Left renal cortex interstitium (tissue), 4 donors: ENCODE measurements at regions not wholly inside any gene's neighbourhood (a gene's known extent, or its start where the extent isn't known, plus 50 kb on each side); places are given as distances from the start of the nearest gene placed in this dataset.
"Not testable (repeated sequence)": the region's sequence is repeated elsewhere in the genome, so short reads cannot be mapped to it uniquely, and the experiment has no call there.

Experiments
- DNase-seq, 4 donors: peaks; one replicate each; pipeline ENCODE4 v3.0.0-alpha.2; 2013; ENCODE audit warnings: low read depth in 4 of 4, low spot score in 2 of 4, missing footprints in 1 of 4

DNA sequence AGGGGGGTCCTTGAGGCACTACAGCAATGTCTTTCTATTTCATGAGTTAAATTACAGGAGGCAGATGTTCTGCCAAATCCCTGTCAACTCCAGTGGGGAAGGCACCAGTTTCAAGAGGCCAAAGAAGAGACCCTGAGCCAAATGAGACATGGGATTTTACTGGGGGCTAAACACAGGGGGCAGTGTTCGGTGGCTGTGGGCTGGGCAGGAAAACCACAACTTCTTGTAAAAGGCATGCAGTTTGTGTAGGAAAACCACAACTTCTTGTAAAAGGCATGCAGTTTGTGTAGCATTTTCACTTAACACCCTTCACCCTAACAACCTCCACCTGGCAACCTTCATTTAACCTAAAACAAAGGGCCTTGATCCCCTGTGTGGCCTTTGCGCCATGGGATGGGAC lies 61.0 kb downstream of the POLR2M start:
- DNase-seq = no peak

DNA sequence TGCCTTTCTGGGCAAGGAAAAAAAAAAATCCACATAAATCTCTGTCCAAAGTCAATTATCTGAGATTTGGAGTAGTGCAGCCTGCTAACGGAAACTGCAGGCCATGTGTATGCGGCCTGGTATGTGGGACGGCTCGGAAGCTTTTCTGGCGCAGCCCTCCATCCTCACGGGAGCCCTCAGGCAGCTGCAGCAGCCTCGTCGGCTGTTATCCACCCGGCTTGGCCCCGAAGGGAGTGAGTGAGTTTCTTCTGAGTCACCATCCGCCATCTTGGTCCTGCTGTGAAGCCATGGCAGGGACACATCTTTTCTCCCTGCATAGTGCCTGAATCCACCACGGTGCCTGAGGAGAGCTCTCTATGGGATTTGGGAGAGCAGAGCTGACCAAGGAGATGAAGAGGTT lies 62.8 kb downstream of the POLR2M start:
- DNase-seq = no peak

DNA sequence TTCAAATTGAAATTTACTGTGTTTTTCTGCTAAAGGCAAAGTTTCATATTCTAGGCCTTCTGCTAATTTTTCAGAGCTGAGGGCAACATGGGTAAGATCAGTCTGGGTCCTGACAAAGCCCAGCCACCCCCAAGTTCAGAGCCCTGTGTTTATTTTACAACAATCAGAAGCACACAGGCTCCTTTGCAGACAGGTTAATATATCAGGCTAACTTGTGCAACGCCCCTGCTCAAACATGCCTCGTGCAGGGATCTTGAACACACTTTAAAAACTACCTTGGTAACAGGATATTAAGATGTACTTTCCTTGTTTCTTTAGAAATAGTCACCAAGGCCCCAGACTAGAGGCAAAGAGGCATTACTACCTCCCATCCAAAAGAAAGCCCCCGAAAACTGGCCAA lies 64.0 kb downstream of the POLR2M start:
- no peak for DNase-seq

DNA sequence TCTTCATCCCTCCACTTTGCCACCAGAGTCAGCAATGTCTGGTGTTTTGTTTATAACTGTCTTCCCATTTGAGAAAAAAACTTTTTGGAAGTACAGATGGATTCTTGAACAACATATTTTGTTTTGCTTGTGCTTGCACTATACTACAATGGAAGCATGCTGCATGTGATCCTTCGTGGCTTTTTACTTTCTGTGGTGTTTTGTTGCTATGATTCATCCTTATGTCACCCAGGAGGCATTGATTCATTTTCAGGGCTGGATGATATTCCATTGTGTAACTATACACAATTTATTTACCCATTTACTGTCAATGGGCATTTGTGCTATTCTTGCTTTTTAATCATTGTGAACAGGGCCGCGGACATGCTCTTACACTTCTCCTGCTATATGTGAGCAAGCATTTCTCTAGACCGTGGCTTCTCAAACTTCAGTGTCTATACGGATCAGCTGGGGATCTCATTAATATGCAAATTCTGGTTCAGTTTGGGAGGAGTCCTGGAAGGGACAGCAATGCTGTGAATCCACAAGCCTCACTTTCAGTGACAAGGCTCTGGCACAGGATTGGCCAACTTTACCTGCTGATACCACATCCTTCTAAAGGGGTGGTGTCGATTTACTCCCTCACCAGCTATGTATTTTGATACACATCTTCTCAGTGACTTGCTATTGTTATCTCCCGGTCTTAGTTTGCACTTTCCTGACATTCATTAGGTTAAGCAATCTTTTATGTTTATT lies 65.9 kb downstream of the POLR2M start:
- DNase-seq = no peak

DNA sequence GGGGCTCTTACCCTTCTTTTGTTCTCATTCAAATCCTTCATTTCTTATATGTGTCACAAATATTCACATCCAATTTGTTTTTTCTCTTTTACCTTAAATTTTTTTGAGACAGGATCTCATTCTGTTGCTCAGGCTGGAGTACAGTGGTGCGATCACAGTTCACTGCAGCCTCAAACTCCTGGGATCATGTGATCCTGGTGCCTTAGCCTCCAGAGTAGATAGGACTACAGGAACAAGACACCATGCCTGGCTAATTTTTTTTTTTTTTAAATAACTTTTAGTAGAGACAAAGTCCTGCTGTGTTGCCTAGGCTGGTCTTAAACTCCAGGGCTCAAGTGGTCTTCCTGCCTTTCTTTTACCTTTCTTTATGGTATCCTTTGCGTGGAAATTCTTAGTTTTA lies 66.5 kb downstream of the POLR2M start:
- DNase-seq = no peak

DNA sequence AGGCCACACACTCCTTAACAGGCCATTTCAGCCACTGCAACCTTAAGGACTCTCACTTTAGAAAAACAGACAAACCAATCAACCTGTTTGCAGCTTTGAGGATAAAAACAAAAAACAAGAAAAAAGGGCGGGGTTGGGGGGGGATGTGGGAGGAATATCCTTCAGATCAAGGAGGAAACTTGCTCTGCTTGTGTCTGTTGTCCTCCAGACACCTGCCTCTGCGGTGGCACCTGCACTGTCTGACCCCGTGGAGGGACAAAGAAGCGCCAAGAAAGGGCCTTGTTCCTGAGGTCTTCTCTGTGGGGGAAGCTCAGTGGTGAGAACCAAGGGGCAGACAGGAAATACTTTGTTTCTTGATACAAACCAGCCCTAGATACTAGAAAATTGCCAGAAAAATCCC lies 70.5 kb downstream of the POLR2M start:
- DNase-seq = no peak

DNA sequence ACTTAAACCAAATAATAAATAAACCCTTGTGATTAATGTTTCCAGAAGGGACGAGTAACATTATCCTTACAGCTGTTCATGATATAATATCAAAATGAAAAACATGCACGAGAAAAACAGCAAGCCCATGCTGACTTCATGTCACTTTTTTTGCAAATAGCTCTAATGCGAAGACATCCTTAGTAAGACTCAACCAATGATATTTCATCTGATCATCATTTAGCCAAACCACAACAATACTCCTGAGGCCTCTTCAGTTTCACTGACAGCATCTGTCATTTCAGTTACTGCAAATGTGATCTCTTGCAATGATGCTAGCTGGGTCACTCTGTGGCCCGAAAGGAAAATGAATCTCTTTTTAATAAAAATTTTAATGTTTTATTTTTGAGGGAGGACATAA lies 74.0 kb downstream of the POLR2M start:
- no peak for DNase-seq

DNA sequence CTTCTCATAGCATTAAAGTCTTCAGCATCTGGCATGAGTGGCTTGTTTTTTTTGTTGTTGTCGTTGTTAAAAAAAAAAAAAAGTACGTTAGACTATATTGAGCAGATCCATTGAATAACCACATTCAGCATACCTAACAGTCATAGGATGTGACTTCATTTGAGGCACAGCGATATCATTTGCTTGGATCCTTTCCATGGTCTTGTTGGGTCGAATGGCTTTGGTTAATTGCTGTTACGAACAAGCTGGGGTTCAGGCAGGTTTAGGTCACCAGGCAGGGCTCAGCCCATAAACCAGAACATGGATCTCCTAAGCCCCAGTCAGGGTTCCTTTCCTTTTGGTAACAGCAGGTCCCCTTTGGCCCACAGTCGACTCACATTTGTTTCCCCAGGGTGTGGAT lies 76.2 kb downstream of the POLR2M start:
- no peak for DNase-seq

DNA sequence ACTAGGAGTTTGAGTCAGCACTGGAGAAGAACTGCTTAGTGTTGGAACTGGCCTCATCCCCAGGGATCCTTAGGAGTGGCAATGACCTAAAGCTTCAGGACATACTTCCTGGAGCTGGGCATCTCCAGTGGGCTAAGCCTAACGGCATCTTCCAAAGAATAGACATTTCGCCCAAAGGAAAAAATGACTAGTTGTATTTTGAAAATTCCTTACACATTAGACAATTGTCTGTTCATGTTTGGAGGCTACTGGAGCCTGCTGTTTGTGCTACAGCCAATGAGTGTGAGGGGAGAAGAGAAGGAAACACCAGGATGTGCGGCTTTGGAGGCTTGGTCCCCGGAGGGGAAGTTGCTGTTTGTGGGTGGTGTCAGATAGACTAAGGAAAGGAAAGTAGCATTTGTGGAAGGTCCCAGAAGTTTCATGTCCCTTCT lies 77.6 kb downstream of the POLR2M start:
- no peak for DNase-seq

DNA sequence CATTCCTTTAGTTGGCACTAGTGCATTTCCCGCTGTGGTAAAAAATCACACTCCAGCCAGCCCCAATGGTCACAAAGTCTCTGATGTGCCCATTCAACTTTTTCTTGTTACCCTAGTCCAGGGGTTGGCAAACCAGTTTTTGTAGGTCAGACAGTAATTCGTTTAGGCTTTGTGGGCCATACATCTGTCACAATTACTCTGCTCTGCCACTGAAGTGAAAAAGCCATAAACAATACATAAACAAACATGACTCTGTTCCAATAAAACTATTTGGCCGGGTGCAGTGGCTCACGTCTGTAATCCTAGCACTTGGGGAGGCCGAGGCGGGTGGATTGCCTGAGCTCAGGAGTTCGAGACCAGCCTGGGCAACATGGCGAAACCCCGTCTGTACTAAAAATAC lies 78.5 kb downstream of the POLR2M start:
- DNase-seq = no peak

DNA sequence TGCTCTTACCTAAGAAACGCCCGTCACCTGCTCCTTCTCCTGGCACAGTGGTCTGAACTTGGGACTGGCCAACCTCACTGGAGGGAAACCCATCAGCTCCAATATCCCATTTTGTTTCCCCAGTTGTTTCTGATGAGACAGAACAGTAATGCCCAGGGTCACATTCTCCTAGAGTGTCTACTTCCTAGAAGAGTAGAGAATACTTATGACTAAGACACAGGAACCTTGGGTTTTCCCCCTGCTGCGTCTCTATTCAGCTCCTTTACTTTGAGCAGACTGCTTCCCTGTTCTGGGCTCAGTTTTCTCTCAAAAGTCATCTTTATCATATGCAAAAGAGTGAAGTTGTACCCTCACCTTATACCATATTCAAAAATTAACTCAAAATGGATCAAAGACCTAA lies 79.4 kb downstream of the POLR2M start:
- DNase-seq = no peak

DNA sequence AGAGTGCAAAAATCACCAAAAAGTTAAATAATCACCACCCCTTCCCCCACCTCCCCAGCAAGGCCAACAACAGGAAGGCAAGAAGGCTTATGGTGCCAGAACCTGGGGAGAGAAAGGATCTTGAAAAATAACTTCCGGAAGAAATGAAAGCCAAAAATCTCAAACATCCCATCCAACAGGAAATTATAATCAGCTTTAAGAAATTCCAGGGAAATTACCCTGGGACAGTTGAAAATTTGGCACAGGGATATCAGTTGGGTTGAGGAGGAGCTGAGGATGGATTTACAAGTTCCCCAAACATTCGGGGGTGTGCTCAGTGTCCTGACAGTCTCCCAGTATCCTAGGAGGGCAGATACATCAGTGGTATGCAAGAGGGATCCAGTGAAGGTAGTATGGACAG lies 82.7 kb downstream of the POLR2M start:
- no peak for DNase-seq

DNA sequence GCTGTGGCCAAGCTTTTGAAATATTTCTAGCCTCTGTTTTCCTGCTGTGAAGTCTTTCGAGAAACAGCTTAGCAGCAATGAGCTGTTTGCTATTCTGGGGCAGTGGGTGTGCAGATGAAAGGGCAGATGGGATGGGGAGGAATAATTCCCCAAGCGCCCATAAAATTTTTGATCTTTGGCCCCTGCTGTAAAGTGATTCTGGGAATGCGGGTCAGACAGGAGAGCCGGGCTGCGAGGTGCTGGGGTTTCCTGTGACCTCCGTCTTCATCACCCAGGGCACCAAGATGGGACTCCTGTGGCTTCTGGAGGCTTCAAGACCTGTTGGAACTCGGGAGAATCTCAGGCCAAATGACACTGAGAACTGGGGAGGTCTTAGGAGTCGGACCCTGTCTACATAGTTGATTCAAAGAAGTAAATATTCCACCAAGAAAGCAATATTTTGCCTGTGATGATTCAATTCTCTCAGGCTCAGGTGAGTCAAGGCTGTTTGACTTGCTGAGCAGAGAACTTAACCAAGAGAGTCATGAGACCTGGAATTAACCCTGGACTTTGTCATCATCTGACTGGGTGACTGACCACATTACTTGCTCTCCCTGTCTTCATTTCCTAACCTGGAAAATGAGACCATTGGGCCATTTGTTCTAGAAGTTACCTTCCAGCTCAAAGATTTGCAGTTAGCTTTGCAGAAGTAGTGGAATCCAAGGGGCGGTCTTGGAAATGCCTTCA lies 86.4 kb downstream of the POLR2M start:
- DNase-seq = no peak

DNA sequence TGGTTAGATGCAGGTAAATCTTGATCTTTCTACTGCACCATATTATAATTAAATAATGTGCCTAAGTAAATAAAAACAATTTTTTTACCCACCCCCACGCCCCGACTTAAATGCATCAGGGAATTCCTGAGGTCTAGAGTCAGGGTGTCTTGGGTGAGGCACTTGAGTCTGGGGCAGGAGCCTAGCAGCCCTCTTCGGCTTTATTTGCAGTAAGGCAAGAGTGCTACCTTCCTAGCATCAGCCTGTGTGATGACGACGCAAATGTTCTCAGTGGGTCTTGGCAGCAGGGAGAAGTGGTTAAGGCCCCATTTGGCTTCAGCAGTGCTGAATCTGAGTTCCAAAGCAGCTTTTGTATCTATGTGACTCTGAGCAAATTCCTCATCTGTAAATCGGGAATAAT lies 88.7 kb downstream of the POLR2M start:
- no peak for DNase-seq

DNA sequence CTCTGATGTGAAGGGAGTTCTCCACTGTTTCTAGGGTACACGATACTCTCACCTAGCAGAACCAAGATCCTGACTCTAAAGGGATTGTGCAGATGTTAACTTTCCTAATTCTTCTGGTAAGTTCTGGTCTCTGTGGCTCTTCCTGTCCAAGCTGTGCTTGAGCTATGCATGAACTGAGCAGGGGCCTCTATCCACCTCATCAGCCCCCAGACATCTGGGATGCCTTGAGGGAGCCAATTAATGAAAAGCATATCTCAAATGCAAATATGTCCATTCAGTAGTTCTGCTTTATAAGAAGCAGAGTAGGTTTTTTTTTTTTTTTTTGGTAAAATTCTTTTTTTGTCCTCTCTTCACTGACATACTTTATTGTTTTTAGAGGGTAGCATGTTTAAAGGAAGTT lies 89.6 kb downstream of the POLR2M start:
- no peak for DNase-seq

DNA sequence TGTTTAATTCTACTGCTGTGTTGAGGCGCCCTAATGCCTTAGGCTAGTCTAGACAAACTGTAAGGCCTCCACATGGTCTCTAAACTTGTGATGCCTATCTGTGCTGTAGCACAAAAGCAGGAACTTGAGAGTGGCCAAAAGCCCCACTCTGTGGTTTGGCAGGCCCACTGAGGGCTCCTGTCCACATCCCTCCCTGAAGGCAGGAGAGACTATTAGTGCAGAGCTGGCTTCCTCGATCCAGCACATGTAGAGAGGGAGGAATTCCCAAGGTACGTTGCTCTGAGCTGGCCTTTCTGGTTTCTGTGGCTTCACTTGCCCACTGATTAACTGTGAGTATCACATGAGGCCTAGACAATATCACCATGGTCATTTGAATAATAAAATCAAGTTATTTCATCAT lies 90.6 kb downstream of the POLR2M start:
- DNase-seq = no peak

DNA sequence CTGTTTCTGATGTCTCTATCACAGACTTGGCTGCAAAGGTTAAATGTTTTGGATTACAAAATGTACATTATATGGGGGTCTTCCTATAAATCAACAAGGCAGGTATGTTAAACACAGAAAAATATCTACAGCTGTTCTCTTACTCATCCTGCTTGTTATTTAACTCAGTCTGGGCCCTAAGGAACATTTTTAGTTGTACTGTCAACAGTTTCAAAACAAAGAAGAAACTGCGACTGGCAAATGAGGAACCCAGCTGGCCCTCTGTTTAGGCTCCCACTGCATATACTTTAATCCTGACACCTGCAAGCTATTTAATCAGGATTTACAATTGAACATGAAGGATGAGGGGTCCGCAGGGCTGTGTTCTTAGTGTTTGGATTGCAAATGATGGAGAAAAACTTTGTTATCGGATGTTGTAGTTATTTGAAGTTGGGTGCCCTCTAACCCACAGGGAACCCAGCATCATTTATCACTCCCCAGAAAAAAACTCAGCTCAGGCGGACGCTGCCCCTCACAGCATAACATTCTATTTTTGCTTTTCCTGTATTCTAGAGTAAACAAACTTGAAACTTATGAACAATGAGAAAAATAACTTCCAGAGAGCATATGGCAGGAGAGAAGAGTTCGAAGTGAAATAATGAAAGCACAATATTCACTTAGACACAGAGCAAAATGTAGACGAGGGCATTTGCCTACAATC lies 91.2 kb downstream of the POLR2M start:
- no peak for DNase-seq

DNA sequence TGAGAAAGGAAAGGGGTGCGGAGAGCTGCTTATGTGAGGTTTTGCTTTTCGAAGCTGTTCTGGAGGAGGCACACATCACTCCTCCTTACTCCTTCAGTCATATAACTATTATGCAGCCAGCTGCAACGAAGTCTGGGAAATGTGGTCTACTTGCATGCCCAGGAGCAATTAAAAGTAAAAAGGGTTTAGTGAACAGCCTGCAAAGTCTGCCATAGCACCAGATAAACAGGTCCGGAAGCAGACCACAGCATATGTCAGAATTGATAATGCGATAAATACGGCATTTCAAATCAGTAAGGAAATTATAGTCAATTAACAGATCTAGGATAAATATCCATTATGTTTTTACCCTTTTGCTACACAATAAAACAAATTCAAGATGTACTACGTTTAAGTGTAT lies 99.5 kb downstream of the POLR2M start:
- no peak for DNase-seq

DNA sequence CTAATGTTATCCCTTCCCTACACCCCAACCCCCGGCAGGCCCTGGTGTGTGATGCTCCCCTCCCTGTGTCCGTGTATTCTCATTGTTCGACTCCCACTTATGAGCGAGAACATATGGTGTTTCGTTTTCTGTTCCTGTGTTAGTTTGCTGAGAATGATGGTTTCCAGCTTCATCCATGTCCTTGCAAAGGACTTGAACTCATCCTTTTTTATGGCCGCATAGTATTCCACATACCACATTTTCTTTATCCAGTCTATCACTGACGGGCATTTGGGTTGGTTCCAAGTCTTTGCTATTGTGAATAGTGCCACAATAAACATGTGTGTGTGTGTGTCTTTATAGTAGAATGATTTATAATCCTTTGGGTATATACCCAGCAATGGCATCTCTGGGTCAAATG lies 102.8 kb downstream of the POLR2M start:
- DNase-seq = not testable (repeated sequence)

DNA sequence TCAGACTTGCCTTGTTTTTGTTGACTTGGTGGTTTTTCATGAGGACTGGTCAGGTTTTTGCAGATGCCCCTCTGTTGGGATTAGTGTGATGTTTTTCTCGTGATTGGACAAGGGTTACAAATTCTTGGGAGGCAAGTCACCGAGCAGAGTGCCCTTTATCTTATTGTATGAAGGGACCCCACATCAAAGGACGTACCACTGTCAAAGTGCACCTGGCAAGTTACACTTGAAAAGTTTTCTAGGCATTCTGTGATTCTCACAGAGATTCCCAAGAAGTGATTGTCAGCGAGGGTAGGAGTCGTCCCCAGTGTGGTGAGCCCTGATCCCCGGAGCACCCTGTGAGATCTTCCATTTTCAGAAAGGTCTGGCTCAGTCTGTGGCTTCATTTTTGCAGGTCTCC lies 110.1 kb downstream of the POLR2M start:
- no peak for DNase-seq

DNA sequence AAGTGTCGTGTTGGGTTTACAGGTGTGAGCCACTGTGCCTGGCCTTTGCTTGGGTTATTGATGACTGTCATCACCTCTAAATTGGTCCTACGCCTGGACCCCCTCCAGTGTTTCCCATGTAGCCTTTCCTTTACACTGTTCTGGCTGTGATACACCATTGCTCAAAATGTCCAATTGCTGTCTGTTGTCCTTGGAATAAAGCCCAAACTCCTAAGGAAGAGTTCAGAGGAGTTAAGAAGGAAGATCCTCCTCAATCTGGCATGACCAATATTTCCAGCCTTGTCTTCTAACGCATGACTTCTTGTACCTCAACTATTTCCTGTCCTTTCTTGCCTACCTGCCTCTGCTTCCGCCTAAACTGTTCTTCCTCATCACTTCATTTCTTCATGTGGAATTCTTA lies 113.1 kb downstream of the POLR2M start:
- no peak for DNase-seq

DNA sequence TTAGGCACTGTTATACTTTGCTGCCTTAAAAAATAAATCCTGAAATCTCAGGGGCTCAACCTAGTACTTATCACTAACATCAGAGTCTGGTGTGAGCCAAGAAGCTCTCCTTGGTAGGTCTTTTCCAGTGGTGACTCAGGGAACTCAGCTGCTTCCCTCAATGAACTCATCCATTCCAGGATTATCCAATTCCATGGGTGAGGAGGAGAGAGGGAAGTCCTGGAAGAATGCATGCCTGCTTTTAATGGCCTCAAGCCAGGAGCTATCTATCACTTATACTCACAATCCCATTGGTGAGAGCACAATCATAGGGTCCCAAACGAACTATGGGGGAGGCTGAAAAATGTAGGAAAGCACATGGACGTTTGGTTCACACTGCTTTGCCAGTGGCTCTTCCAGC lies 113.6 kb downstream of the POLR2M start:
- DNase-seq = no peak
